Stomach smooth muscle (tissue), 2 donors: ENCODE measurements at regions not wholly inside any gene's neighbourhood (a gene's known extent, or its start where the extent isn't known, plus 50 kb on each side); places are given as distances from the start of the nearest gene placed in this dataset.

Experiments
- H3K27ac ChIP-seq: one replicate; pipeline ENCODE4 v1.7.0; 2013; ENCODE audit warnings: mild to moderate bottlenecking, low read length, inconsistent platforms
- H3K27me3 ChIP-seq, 2 donors: one replicate each; pipeline ENCODE4 v1.7.0; 2013; ENCODE audit warnings: low read length in 2 of 2; ENCODE audit not compliant: insufficient read depth in 2 of 2, control insufficient read depth in 1 of 2
- H3K36me3 ChIP-seq, 2 donors: one replicate each; pipeline ENCODE4 v1.7.0; 2013; ENCODE audit warnings: low read length in 2 of 2; ENCODE audit not compliant: control insufficient read depth in 2 of 2, insufficient read depth in 2 of 2
- H3K4me1 ChIP-seq: one replicate; pipeline ENCODE4 v1.7.0; 2013; ENCODE audit warnings: low read length; ENCODE audit not compliant: control insufficient read depth, insufficient read depth
- H3K4me3 ChIP-seq, 2 donors: one replicate each; pipeline ENCODE4 v1.7.0; 2013; ENCODE audit warnings: low read length in 2 of 2
- H3K9ac ChIP-seq, 2 donors: one replicate each; pipeline ENCODE4 v1.7.0; 2013; ENCODE audit warnings: low read length in 2 of 2, mild to moderate bottlenecking in 1 of 2
- H3K9me3 ChIP-seq, 2 donors: one replicate each; pipeline ENCODE4 v1.7.0; 2013; ENCODE audit warnings: low read length in 2 of 2; ENCODE audit not compliant: control insufficient read depth in 2 of 2
- donor health status: healthy.
- donor health status: Pancreatic carcinoma.

DNA sequence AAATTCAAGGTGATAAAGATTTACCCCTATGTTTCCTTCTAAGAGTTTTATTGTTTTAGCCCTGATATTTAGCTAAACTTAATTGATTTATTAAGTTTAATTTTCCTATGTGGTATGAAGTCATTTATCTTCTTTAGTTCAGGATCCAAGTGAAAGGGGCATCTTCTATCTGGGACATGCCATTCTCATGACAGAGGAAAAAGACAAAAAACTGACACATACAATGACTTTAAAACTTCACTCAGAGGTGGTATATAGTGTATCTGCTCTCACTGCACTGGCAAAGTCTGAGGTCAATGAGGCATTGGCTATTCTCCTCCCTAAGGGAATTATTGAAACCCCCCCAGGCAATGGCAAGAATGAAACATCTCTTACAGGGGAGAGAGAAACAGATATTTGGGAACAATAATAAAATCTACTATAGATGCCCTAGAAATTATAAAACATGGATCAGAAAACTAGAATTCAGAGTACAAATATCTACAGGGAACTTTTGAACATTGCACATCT lies 237.4 kb downstream of the MYCN start:
- no peak overlapping the region for H3K4me3 ChIP-seq
- H3K9ac ChIP-seq = no peak overlapping the region
- H3K36me3 ChIP-seq = no peaks in the 10 kb centered on the region
- H3K9me3 ChIP-seq = no peaks in the 10 kb centered on the region
- no peak overlapping the region for H3K27ac ChIP-seq
- H3K27me3 ChIP-seq = no peaks in the 10 kb centered on the region
- no peaks in the 10 kb centered on the region for H3K4me1 ChIP-seq

DNA sequence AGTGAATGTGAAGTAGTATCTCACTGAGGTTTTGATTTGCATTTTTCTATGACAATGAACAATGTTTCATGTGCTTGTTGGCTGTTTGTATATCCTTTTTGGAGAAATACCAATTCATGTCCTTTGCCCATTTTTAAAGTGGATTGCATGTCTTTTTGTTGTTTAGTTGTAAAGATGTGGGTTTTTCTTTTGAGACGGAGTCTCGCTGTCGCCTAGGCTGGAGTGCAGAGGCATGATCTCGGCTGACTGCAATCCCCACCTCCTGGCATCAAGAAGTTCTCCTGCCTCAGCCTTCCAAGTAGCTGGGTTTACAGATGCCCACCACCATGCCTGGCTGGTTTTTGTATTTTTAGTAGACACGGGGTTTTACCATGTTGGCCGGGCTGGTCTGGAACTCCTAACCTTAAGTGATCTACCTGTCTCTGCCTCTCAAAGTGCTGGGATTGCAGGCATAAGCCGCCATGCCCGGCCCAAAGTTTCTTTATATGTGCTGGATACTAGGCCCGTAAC lies 236.7 kb downstream of the MYCN start:
- no peak overlapping the region for H3K4me3 ChIP-seq
- H3K9ac ChIP-seq = no peak overlapping the region
- H3K9me3 ChIP-seq = no peaks in the 10 kb centered on the region
- H3K4me1 ChIP-seq = no peaks in the 10 kb centered on the region
- H3K27ac ChIP-seq = no peak overlapping the region
- H3K27me3 ChIP-seq = no peaks in the 10 kb centered on the region
- no peaks in the 10 kb centered on the region for H3K36me3 ChIP-seq

DNA sequence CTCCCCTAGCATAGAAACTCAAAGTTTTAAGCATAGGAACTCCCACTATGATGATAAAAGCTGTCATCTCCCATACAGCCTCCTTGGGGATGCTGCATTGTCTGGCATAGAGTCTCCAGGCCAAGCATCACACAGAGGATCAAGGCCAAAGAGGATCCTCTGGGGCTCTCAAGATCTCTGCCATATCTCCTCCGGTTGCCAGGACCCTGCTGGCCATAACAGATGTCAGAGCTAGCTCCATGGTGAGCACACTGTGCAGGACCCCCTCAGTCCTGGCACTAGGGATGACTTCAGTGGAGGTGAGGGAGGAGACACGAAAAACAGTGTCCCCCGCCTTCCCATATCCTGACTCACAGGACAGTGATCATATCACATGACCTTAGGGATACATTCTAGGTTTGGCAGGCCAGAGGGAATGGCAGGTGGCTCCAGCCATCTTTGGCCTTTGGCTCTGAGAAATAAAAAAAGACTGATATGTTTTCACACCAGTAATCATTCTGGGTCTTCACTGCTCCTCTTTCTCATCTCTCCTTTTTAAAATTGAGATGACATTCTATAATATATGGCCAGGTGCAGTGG lies 235.0 kb downstream of the MYCN start:
- H3K27me3 ChIP-seq = no peaks in the 10 kb centered on the region
- no peaks in the 10 kb centered on the region for H3K4me1 ChIP-seq
- H3K9me3 ChIP-seq = no peaks in the 10 kb centered on the region
- H3K27ac ChIP-seq = no peak overlapping the region
- H3K4me3 ChIP-seq = no peak overlapping the region
- no peak overlapping the region for H3K9ac ChIP-seq
- no peaks in the 10 kb centered on the region for H3K36me3 ChIP-seq

GRCh38 chr2:16174693-16175045 lies 234.3 kb downstream of the MYCN start:
- H3K9ac ChIP-seq = no peak overlapping the region
- H3K9me3 ChIP-seq = no peaks in the 10 kb centered on the region
- H3K4me1 ChIP-seq = no peaks in the 10 kb centered on the region
- H3K27ac ChIP-seq = no peak overlapping the region
- H3K36me3 ChIP-seq = no peaks in the 10 kb centered on the region
- no peaks in the 10 kb centered on the region for H3K27me3 ChIP-seq
- no peak overlapping the region for H3K4me3 ChIP-seq

GRCh38 chr2:16173893-16174692 lies 233.7 kb downstream of the MYCN start:
- Histone ChIP-seq H3K9ac (no peak overlapping the region), H3K27ac (no peak overlapping the region), H3K4me1 (no peaks in the 10 kb centered on the region), H3K36me3 (no peaks in the 10 kb centered on the region), H3K9me3 (no peaks in the 10 kb centered on the region), H3K4me3 (no peak overlapping the region), H3K27me3 (no peaks in the 10 kb centered on the region)

GRCh38 chr2:16172324-16173175 lies 232.2 kb downstream of the MYCN start:
- Histone ChIP-seq H3K36me3 (no peaks in the 10 kb centered on the region), H3K27ac (no peak overlapping the region), H3K9me3 (no peaks in the 10 kb centered on the region), H3K4me3 (no peak overlapping the region), H3K27me3 (no peaks in the 10 kb centered on the region), H3K4me1 (no peaks in the 10 kb centered on the region), H3K9ac (no peak overlapping the region)

DNA sequence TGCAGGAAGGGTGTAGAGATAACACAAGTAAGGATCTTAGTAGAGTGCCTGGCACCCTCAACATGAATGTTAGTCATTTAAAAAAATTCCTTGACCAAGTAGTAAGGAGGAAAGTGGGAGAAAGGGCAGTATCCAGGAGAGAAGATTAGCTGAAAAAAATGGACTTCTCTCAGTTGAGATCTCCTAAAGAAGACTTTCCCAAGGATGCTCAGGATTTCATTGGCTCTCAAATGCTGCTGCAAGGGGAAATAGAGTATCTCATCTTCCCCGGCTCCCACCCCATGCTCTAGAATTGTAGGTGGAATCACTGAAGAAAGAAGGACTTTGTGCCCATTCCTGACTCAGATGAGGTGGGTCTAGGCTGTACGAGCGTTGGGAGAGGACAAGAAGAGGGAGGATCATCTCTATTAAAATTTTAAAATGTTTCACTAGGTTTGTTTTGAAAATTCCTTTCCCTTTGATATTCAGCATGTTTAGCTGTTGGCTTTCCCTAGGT lies 231.1 kb downstream of the MYCN start:
- no peak overlapping the region for H3K9ac ChIP-seq
- H3K4me3 ChIP-seq = no peak overlapping the region
- no peak overlapping the region for H3K27ac ChIP-seq
- no peaks in the 10 kb centered on the region for H3K27me3 ChIP-seq
- no peaks in the 10 kb centered on the region for H3K4me1 ChIP-seq
- H3K9me3 ChIP-seq = no peaks in the 10 kb centered on the region
- H3K36me3 ChIP-seq = no peaks in the 10 kb centered on the region

DNA sequence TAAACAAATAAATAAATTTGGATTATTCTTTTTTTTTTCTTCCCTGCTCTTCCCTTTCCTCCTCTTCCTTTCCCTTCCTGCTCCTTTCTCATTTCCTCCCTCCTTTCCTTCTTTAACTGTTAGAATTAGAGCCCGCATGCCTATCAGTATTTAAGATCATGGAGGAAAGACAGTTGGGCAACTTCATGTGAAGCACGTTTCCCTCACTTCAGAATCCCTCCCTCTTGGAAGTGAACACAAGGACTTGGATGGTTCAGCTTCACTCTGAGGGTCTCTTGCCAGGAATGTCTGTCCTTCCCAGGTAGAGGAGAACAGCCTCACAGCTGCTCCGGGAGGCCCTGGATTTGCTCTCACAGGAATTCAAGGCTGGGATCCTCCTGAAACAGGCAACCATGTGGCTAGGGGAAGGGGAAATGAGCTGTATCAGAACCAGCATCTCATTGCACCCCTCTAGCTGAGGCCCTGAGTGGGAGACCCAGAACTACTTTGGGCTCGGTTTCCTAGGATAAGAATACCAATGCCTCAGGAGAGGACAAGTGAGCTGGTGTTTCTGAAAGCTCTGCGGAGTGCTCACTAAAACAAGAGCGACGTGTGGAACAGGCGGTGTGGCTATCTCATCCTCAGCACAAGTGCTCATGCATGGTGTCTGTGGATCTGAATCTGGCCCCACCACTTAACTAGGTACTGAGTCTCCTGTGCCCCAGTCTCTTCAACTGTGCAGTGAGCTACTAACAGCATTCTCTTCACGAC lies 230.5 kb downstream of the MYCN start:
- Histone ChIP-seq H3K27me3 (no peaks in the 10 kb centered on the region), H3K4me1 (no peaks in the 10 kb centered on the region), H3K9ac (no peak overlapping the region), H3K27ac (no peak overlapping the region), H3K36me3 (no peaks in the 10 kb centered on the region), H3K4me3 (no peak overlapping the region), H3K9me3 (no peaks in the 10 kb centered on the region)

DNA sequence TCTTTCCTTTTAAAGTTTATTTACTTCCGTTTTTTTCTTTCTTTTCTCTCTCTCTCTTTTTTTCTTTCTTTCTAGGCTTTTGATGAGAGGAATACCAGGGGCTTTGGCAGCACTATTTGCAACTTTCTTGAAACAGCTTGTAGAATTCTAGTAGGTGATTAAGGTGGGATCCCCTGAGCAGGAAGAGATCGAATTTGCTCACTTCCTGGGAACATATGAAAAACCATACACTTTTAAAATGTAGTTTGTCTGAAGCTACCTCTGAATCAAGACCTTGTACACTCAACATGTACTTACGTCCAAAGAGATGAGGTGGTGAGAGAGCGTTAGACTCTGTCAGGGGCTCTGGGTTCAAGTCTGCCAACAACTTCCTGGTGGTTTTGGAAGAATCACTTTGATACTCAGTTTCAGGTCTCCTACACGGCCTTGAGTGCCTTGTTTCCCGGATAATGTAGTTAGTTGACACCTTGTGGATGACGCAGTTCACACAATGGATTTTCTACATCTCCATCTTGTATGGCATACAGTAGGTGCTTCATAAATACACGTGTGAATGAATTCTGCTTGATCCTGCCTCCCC lies 229.1 kb downstream of the MYCN start:
- H3K4me3 ChIP-seq = no peak overlapping the region
- no peaks in the 10 kb centered on the region for H3K4me1 ChIP-seq
- no peak overlapping the region for H3K27ac ChIP-seq
- H3K9ac ChIP-seq = no peak overlapping the region
- H3K9me3 ChIP-seq = no peaks in the 10 kb centered on the region
- H3K27me3 ChIP-seq = no peaks in the 10 kb centered on the region
- no peaks in the 10 kb centered on the region for H3K36me3 ChIP-seq
